ENCODE measurements at regions not wholly inside any gene's neighbourhood (a gene's known extent, or its start where the extent isn't known, plus 50 kb on each side); places are given as distances from the start of the nearest gene placed in this dataset.

- 70 to 82% (median 73%) methylated on average over 3 of the region's 3 CpGs for WGBS, 4 donors
- Histone ChIP-seq H3K4me1 (replicated peaks in 1 of 2) (no peaks in the 10 kb centered on the region), H3K4me3 (no peak overlapping the region), H3K27ac (no peak overlapping the region), H3K36me3 (replicated peaks in 1 of 2) (no peaks in the 10 kb centered on the region), H3K9me3 (replicated peaks in 1 of 3) (no peaks in the 10 kb centered on the region), H3K27me3 (no peaks in the 10 kb centered on the region)
- DNase-seq, result no peak
- TF ChIP-seq POLR2A (IDR thresholded peaks at IDR 0.05) (no peak), CTCF (IDR thresholded peaks at IDR 0.05) (no peak)
- intact Hi-C loops (cut with DNase I), result no loop called here
Measured at GRCh38 chr6:23293653-23294052, 724.3 kb downstream of the HDGFL1 start.

GRCh38 chr6:23301556-23301955, 732.2 kb downstream of the HDGFL1 start:
- no peak for DNase-seq
- Histone ChIP-seq H3K9me3 (replicated peaks in 1 of 3) (no peaks in the 10 kb centered on the region), H3K36me3 (replicated peaks in 1 of 2) (no peaks in the 10 kb centered on the region), H3K27me3 (no peaks in the 10 kb centered on the region), H3K27ac (no peak overlapping the region), H3K4me3 (no peak overlapping the region), H3K4me1 (replicated peaks in 1 of 2) (no peaks in the 10 kb centered on the region)
- no peak for TF ChIP-seq POLR2A (IDR thresholded peaks at IDR 0.05)
- no peak for TF ChIP-seq CTCF (IDR thresholded peaks at IDR 0.05)
- intact Hi-C loops (cut with DNase I), result no loop called here

- TF ChIP-seq CTCF (IDR thresholded peaks at IDR 0.05), result no peak
- TF ChIP-seq POLR2A (IDR thresholded peaks at IDR 0.05), result no peak
- intact Hi-C loops (cut with DNase I), result no loop called here
- no peak for DNase-seq
- WGBS, 4 donors, result 59 to 67% (median 60%) methylated on average over 4 of the region's 4 CpGs
- Histone ChIP-seq H3K9me3 (replicated peaks in 1 of 3) (no peaks in the 10 kb centered on the region), H3K27ac (no peak overlapping the region), H3K36me3 (replicated peaks in 1 of 2) (no peaks in the 10 kb centered on the region), H3K4me1 (replicated peaks in 1 of 2) (no peaks in the 10 kb centered on the region), H3K27me3 (no peaks in the 10 kb centered on the region), H3K4me3 (no peak overlapping the region)
Measured at GRCh38 chr6:23302514-23302913, 733.1 kb downstream of the HDGFL1 start.

- intact Hi-C loops (cut with DNase I), result no loop called here
- TF ChIP-seq CTCF (IDR thresholded peaks at IDR 0.05) (no peak), POLR2A (IDR thresholded peaks at IDR 0.05) (no peak)
- no peaks in the 10 kb centered on the region for H3K9me3 ChIP-seq (replicated peaks in 1 of 3)
- 69 to 82% (median 75%) methylated on average over 2 of the region's 2 CpGs for WGBS, 4 donors
- no peak overlapping the region for H3K4me3 ChIP-seq
- no peak for DNase-seq
- H3K36me3 ChIP-seq (replicated peaks in 1 of 2), result no peaks in the 10 kb centered on the region
- H3K4me1 ChIP-seq (replicated peaks in 1 of 2), result no peaks in the 10 kb centered on the region
- no peaks in the 10 kb centered on the region for H3K27me3 ChIP-seq
- no peak overlapping the region for H3K27ac ChIP-seq
Measured at GRCh38 chr6:23305325-23305943, 736.1 kb downstream of the HDGFL1 start.
